A549 (cell line): ENCODE measurements at regions not wholly inside any gene's neighbourhood (a gene's known extent, or its start where the extent isn't known, plus 50 kb on each side); places are given as distances from the start of the nearest gene placed in this dataset.

Source experiments
- ATAC-seq, 2 experiments: fragments of 200-7000 bp in 1 of 2; fragments of >200 bp in 1 of 2; cut with Nextera tagmentation in 1 of 2; cut with Tn5 transposase in 1 of 2; 3 replicates each; pipeline versions ENCODE4 v1.8.0 to v1.9.1; 2018 to 2020; ENCODE audit warnings: mild to moderate bottlenecking in 1 of 2, moderate library complexity in 1 of 2
- CTCF ChIA-PET: fragments of 300-600 bp; sonication (Branson Sonifier 250); formaldehyde crosslinking; extraction: SDS; loops from one replicate; lab custom pipeline; 2021; ENCODE audit warnings: antibody characterized with exemption, inconsistent platforms; lab: Yijun Ruan, JAX
- POLR2A ChIA-PET: fragments of 350-600 bp; formaldehyde crosslinking; extraction: SDS; loops from one replicate; lab custom pipeline; 2021; ENCODE audit warnings: antibody characterized with exemption, inconsistent platforms; lab: Yijun Ruan, JAX
- DNase-seq, 2 experiments: peaks; one replicate each; pipeline versions ENCODE4 v3.0.0 to v3.0.0-alpha.2; 2011 to 2016; ENCODE audit warnings: low read depth in 1 of 2, low spot score in 1 of 2
- FAIRE-seq: peaks from 2 replicates; lab custom pipeline; 2011; peaks lifted over from hg19 to GRCh38; lab: Jason Lieb, UNC
- H3K27ac ChIP-seq, 2 experiments: fragments of >200 bp; sonication (Bioruptor Twin); formaldehyde crosslinking; 3 replicates each; pipeline ENCODE4 v1.5.1; 2016 to 2017
- H3K4me1 ChIP-seq: fragments of >200 bp; sonication (Bioruptor Twin); formaldehyde crosslinking; 3 replicates; pipeline ENCODE4 v1.6.1; 2016
- H3K4me2 ChIP-seq: fragments of >200 bp; sonication (Bioruptor Twin); formaldehyde crosslinking; 3 replicates; pipeline ENCODE4 v1.6.1; 2016
- H3K4me3 ChIP-seq: fragments of >200 bp; sonication (Bioruptor Twin); formaldehyde crosslinking; 3 replicates; pipeline ENCODE4 v1.5.1; 2016
- H3K9me3 ChIP-seq: fragments of >200 bp; sonication (Bioruptor Twin); formaldehyde crosslinking; 3 replicates; pipeline ENCODE4 v1.6.1; 2016
- ATOH8 ChIP-seq: fragments of 250-450 bp; sonication (Bioruptor Pico); IDR thresholded peaks from 2 replicates; pipeline ENCODE4 v1.5.0; 2020; ENCODE audit warnings: low read depth, mild to moderate bottlenecking, moderate library complexity
- BCL3 ChIP-seq: fragments of >200 bp; sonication (Bioruptor Twin); formaldehyde crosslinking; IDR thresholded peaks from 3 replicates; pipeline ENCODE4 v1.6.1; 2016
- CBX2 ChIP-seq: fragments of 200-600 bp; sonication (generic); IDR thresholded peaks from 2 replicates; pipeline ENCODE4 v1.6.1; 2016; ENCODE audit warnings: low read depth, mild to moderate bottlenecking, borderline replicate concordance
- CBX8 ChIP-seq: fragments of 200-600 bp; sonication (generic); IDR thresholded peaks from 2 replicates; pipeline ENCODE4 v1.6.1; 2016
- CHD4 ChIP-seq: fragments of 200-600 bp; sonication (generic); IDR thresholded peaks from 2 replicates; pipeline ENCODE4 v1.6.1; 2016; ENCODE audit warnings: antibody characterized with exemption, mild to moderate bottlenecking, borderline replicate concordance
- E2F6 ChIP-seq: IDR thresholded peaks from 2 replicates; pipeline ENCODE4 v1.6.1; 2012; ENCODE audit warnings: low read depth, borderline replicate concordance
- EHF ChIP-seq: fragments of 250-450 bp; sonication (Bioruptor Pico); IDR thresholded peaks from 2 replicates; pipeline ENCODE4 v1.5.0; 2020; ENCODE audit warnings: mild to moderate bottlenecking
- EHMT2 ChIP-seq: fragments of 200-600 bp; sonication (generic); IDR thresholded peaks from 2 replicates; pipeline ENCODE4 v1.6.1; 2016; ENCODE audit warnings: antibody characterized with exemption, low read depth, mild to moderate bottlenecking, moderate library complexity
- GATA3 ChIP-seq: IDR thresholded peaks from 2 replicates; pipeline ENCODE4 v1.6.1; 2012; ENCODE audit warnings: borderline replicate concordance
- HOXA7 ChIP-seq: fragments of 250-450 bp; sonication (Bioruptor Pico); IDR thresholded peaks from 2 replicates; pipeline ENCODE4 v1.5.0; 2020; ENCODE audit warnings: mild to moderate bottlenecking, moderate library complexity
- HOXB13 ChIP-seq: fragments of 250-450 bp; sonication (Bioruptor Pico); IDR thresholded peaks from 2 replicates; pipeline ENCODE4 v1.5.0; 2020; ENCODE audit warnings: low read depth, mild to moderate bottlenecking, moderate library complexity
- JUNB ChIP-seq: fragments of >200 bp; sonication (Bioruptor Twin); formaldehyde crosslinking; IDR thresholded peaks from 2 replicates; pipeline ENCODE4 v1.6.1; 2016
- KDM5A ChIP-seq: fragments of 200-600 bp; sonication (generic); IDR thresholded peaks from 2 replicates; pipeline ENCODE4 v1.6.1; 2016; ENCODE audit warnings: antibody characterized with exemption, mild to moderate bottlenecking
- MAFK ChIP-seq: fragments of 450-650 bp; IDR thresholded peaks from 2 replicates; pipeline ENCODE4 v1.6.1; 2014; ENCODE audit not compliant: partially characterized antibody
- NFE2L2 ChIP-seq: fragments of 150-350 bp; conservative IDR thresholded peaks from 2 replicates; pipeline ENCODE4 v1.6.1; 2014; ENCODE audit warnings: low read length
- NPAS2 ChIP-seq: fragments of 250-450 bp; sonication (Bioruptor Pico); IDR thresholded peaks from 2 replicates; pipeline ENCODE4 v1.8.0; 2022; ENCODE audit warnings: mild to moderate bottlenecking, moderate library complexity, borderline replicate concordance
- RARB ChIP-seq: fragments of 250-450 bp; sonication (Bioruptor Pico); IDR thresholded peaks from 2 replicates; pipeline ENCODE4 v1.8.0; 2021; ENCODE audit warnings: mild to moderate bottlenecking, moderate library complexity
- RFX5 ChIP-seq: fragments of 450-650 bp; IDR thresholded peaks from 2 replicates; pipeline ENCODE4 v1.7.1; 2014; ENCODE audit warnings: antibody characterized with exemption, mild to moderate bottlenecking, moderate library complexity
- SMC3 ChIP-seq: fragments of >200 bp; sonication (Bioruptor Twin); formaldehyde crosslinking; IDR thresholded peaks from 3 replicates; pipeline ENCODE4 v1.6.1; 2018; ENCODE audit warnings: inconsistent platforms
- TFCP2L1 ChIP-seq: fragments of 250-450 bp; sonication (Bioruptor Pico); IDR thresholded peaks from 2 replicates; pipeline ENCODE4 v1.5.0; 2021; ENCODE audit warnings: mild to moderate bottlenecking
- TP53 ChIP-seq: fragments of 250-450 bp; sonication (Bioruptor Pico); IDR thresholded peaks from 2 replicates; pipeline ENCODE4 v1.5.0; 2021; ENCODE audit warnings: mild to moderate bottlenecking, moderate library complexity
- ZFP36 ChIP-seq: fragments of 450-650 bp; IDR thresholded peaks from 2 replicates; pipeline ENCODE4 v1.6.1; 2014; ENCODE audit warnings: borderline replicate concordance; ENCODE audit not compliant: partially characterized antibody
- ZNF302 ChIP-seq: fragments of 250-450 bp; sonication (Bioruptor Pico); IDR thresholded peaks from 2 replicates; pipeline ENCODE4 v1.9.0; 2021; ENCODE audit warnings: inconsistent platforms, mild to moderate bottlenecking, moderate library complexity
- ZSCAN20 ChIP-seq: fragments of 250-450 bp; sonication (Bioruptor Pico); IDR thresholded peaks from 2 replicates; pipeline ENCODE4 v1.8.0; 2022; ENCODE audit warnings: mild to moderate bottlenecking, moderate library complexity
- WGBS: methylation state at CpG from one replicate; pipeline ENCODE4 v1.1.6; 2017; ENCODE audit errors: missing lambda C conversion rate; 5-methylcytosine and 5-hydroxymethylcytosine counted together
- TF ChIP-seq, protein P1 (sequence below): IDR thresholded peaks from 2 replicates; pipeline ENCODE4 v1.6.1; 2012
- TF ChIP-seq, protein P2 (sequence below): fragments of >200 bp; sonication (Bioruptor Twin); formaldehyde crosslinking; IDR thresholded peaks from 3 replicates; pipeline ENCODE4 v1.5.1; 2016
- TF ChIP-seq, protein P3 (sequence below): fragments of 150-350 bp; IDR thresholded peaks from 2 replicates; pipeline ENCODE4 v1.6.1; 2014; ENCODE audit warnings: low read depth, mild to moderate bottlenecking, low read length

DNA sequence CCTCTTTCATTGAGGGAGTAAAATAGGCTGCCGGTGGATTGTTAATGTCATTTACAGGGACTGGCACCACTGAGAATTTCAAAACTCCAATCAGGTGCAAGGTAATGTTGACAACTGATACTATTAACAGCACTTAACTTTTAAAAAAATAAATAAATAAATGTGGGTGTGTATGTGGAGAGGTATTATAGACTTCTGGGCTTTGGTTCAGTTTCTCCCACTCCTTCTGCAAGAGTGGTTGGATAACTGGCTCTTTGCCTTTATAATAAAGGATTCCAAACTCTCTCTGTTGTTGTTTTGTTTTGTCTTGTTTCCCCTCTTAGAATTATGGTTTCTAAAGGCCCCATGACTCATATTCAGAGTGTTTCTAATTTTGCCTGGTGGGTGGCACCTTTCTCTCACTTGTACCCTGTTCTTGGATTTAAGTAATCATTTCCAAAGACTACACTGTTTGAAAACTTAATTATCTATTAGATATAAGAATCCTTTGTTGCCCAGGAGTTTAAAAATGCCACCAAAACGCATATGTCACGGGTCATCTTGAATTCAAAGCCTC lies 151.6 kb upstream of the ARID2 start:
- Histone ChIP-seq H3K4me2 (no peak overlapping the region), H3K4me3 (no peak overlapping the region)
- ATAC-seq = no peak
- CTCF ChIA-PET = no interaction called here
- TF ChIP-seq BCL3 (no peak), ZSCAN20 (CRISPR knock-in tag) (no peak), GATA3 (no peak)
- TF ChIP-seq, all 56 proteins: peak for 0
- H3K9me3 ChIP-seq = no peaks in the 10 kb centered on the region
- FAIRE-seq (no peak), DNase-seq (no peak)
- POLR2A ChIA-PET = no interaction called here
- no peak overlapping the region for H3K27ac ChIP-seq
- 30% methylated on average over 3 of the region's 3 CpGs for WGBS
- no peaks in the 10 kb centered on the region for H3K4me1 ChIP-seq

DNA sequence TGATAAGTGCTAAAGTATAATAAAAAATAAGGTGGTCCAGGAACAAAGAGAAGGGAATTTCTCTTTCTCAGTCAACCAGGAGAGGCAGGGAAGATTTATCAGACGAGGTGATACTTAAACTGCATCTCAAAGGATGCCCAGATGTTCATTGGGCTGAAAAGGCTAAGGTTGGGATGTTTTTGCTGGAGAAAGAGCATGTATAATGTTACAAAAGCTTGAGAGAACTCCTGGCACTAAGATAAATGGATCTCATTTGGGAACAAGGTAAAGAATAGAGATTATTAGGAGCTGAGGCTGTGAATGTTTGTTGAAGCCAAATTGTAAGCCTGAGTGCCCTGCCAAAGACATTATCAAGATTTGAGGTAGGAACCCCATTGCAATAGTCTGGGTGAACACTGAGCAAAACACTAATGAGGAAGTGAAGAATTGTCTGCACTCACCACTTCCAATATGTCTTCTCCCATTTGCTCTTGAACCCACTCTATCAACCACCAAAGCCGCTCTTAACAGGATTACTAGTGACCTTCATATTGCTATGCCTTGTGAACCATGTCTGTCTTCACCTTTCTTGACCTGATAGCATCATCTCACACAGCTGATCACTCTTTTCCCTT lies 149.0 kb upstream of the ARID2 start:
- no peak for TF ChIP-seq EHMT2
- TF ChIP-seq ZNF302 (CRISPR knock-in tag) = no peak
- no peak for TF ChIP-seq HOXB13 (CRISPR knock-in tag)
- TF ChIP-seq EHF = no peak
- no peak for TF ChIP-seq CBX2
- TF ChIP-seq CBX8 = no peak
- TF ChIP-seq TP53 (CRISPR knock-in tag) = no peak
- TF ChIP-seq ATOH8 = no peak
- TF ChIP-seq SMC3 = no peak
- H3K4me2 ChIP-seq = no peak overlapping the region
- ATAC-seq = no peak
- H3K4me3 ChIP-seq = no peak overlapping the region
- WGBS = 2% methylated on average over 2 of the region's 2 CpGs
- POLR2A ChIA-PET = no interaction called here
- FAIRE-seq = no peak
- H3K9me3 ChIP-seq = no peaks in the 10 kb centered on the region
- no peaks in the 10 kb centered on the region for H3K4me1 ChIP-seq
- no peak overlapping the region for H3K27ac ChIP-seq
- CTCF ChIA-PET = interaction anchor here (1.3 kb wide), 1 partner anchor 146 kb away, joined by 3 read pairs; no protein-coding TSS in a partner anchor
- no peak for DNase-seq

DNA sequence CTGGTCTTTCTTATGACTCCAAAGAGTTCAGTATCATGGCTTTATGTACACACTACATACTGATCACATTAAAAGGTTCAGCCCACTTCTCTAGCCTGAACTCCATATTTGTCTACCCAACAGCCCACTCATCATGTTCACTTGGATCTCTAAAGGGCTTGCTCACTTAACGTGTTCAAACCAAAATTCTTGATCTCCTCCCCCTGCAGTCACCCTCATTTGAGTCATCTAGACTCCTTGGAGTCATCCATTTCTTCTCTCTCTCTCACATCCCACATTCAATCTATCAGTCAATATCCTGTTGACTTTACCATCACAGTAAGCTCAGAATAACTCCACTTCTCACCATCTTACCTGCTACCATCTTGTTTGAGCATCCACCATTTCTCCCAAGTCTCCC lies 148.4 kb upstream of the ARID2 start:
- Histone ChIP-seq H3K4me3 (no peak overlapping the region), H3K4me1 (no peaks in the 10 kb centered on the region), H3K9me3 (no peaks in the 10 kb centered on the region), H3K27ac (no peak overlapping the region), H3K4me2 (no peak overlapping the region)
- no peak for DNase-seq
- FAIRE-seq = no peak
- 0% methylated on average over 1 of the region's 1 CpG for WGBS
- POLR2A ChIA-PET = no interaction called here
- TF ChIP-seq, protein P1, sequence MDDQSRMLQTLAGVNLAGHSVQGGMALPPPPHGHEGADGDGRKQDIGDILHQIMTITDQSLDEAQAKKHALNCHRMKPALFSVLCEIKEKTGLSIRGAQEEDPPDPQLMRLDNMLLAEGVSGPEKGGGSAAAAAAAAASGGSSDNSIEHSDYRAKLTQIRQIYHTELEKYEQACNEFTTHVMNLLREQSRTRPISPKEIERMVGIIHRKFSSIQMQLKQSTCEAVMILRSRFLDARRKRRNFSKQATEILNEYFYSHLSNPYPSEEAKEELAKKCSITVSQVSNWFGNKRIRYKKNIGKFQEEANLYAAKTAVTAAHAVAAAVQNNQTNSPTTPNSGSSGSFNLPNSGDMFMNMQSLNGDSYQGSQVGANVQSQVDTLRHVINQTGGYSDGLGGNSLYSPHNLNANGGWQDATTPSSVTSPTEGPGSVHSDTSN = no peak
- TF ChIP-seq, protein P2, sequence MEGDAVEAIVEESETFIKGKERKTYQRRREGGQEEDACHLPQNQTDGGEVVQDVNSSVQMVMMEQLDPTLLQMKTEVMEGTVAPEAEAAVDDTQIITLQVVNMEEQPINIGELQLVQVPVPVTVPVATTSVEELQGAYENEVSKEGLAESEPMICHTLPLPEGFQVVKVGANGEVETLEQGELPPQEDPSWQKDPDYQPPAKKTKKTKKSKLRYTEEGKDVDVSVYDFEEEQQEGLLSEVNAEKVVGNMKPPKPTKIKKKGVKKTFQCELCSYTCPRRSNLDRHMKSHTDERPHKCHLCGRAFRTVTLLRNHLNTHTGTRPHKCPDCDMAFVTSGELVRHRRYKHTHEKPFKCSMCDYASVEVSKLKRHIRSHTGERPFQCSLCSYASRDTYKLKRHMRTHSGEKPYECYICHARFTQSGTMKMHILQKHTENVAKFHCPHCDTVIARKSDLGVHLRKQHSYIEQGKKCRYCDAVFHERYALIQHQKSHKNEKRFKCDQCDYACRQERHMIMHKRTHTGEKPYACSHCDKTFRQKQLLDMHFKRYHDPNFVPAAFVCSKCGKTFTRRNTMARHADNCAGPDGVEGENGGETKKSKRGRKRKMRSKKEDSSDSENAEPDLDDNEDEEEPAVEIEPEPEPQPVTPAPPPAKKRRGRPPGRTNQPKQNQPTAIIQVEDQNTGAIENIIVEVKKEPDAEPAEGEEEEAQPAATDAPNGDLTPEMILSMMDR = no peak
- TF ChIP-seq EHF (no peak), CBX2 (no peak), KDM5A (no peak), RARB (CRISPR knock-in tag) (no peak), RFX5 (no peak), HOXA7 (CRISPR knock-in tag) (no peak), E2F6 (no peak), NFE2L2 (no peak), SMC3 (no peak), CHD4 (no peak), TFCP2L1 (CRISPR knock-in tag) (no peak), MAFK (no peak), NPAS2 (no peak), ZFP36 (no peak), JUNB (no peak)
- TF ChIP-seq, protein P3, sequence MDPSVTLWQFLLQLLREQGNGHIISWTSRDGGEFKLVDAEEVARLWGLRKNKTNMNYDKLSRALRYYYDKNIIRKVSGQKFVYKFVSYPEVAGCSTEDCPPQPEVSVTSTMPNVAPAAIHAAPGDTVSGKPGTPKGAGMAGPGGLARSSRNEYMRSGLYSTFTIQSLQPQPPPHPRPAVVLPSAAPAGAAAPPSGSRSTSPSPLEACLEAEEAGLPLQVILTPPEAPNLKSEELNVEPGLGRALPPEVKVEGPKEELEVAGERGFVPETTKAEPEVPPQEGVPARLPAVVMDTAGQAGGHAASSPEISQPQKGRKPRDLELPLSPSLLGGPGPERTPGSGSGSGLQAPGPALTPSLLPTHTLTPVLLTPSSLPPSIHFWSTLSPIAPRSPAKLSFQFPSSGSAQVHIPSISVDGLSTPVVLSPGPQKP = no peak
- ATAC-seq = no peak
- CTCF ChIA-PET = interaction anchor here (1.6 kb wide), 1 partner anchor 38 kb away, joined by 3 read pairs; no protein-coding TSS in a partner anchor
